Lower leg skin (tissue), 3 donors: ENCODE measurements at regions not wholly inside any gene's neighbourhood (a gene's known extent, or its start where the extent isn't known, plus 50 kb on each side); places are given as distances from the start of the nearest gene placed in this dataset.
"Not testable (repeated sequence)": the region's sequence is repeated elsewhere in the genome, so short reads cannot be mapped to it uniquely, and the experiment has no call there.

Source experiments
- POLR2A ChIP-seq, 2 donors: fragments of 450-650 bp; IDR thresholded peaks; one replicate each; pipeline ENCODE4 v1.6.1; 2016 to 2017; ENCODE audit warnings: antibody characterized with exemption in 2 of 2, mild to moderate bottlenecking in 1 of 2, moderate library complexity in 1 of 2
- TF ChIP-seq, protein P1 (sequence below), 3 donors: fragments of 450-650 bp; IDR thresholded peaks; one replicate each; pipeline ENCODE4 v1.5.1; 2016; ENCODE audit warnings: antibody characterized with exemption in 3 of 3, mild to moderate bottlenecking in 3 of 3, moderate library complexity in 2 of 3

DNA sequence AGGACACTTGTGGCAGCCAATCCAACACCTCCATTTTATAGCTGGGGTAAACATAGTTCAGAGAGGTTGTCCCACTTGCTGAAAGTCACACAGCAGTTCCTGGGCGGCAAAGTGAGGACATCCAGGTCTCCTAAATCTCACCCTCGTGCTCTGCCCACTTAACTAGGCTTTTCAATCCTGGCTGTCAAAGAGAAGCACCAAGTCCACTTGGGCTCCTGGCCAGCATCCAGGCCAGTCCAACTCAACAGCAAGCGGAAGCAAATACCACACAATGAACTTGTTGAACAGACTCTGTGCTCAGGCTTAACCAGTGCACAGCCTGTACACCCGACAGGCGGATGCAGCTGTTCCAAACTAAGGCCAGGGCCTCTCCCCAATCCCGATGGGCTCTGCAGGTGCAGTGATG is 60.4 kb upstream of the SPN start:
- TF ChIP-seq, protein P1, sequence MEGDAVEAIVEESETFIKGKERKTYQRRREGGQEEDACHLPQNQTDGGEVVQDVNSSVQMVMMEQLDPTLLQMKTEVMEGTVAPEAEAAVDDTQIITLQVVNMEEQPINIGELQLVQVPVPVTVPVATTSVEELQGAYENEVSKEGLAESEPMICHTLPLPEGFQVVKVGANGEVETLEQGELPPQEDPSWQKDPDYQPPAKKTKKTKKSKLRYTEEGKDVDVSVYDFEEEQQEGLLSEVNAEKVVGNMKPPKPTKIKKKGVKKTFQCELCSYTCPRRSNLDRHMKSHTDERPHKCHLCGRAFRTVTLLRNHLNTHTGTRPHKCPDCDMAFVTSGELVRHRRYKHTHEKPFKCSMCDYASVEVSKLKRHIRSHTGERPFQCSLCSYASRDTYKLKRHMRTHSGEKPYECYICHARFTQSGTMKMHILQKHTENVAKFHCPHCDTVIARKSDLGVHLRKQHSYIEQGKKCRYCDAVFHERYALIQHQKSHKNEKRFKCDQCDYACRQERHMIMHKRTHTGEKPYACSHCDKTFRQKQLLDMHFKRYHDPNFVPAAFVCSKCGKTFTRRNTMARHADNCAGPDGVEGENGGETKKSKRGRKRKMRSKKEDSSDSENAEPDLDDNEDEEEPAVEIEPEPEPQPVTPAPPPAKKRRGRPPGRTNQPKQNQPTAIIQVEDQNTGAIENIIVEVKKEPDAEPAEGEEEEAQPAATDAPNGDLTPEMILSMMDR (IDR thresholded peaks at IDR 0.05), result not testable (repeated sequence)
- not testable (repeated sequence) for TF ChIP-seq POLR2A (IDR thresholded peaks at IDR 0.05)
